WTC11 (cell line): ENCODE measurements at regions not wholly inside any gene's neighbourhood (a gene's known extent, or its start where the extent isn't known, plus 50 kb on each side); places are given as distances from the start of the nearest gene placed in this dataset.

Experiments
- ATAC-seq: fragments of 200-7000 bp; cut with Tn5 transposase; 2 replicates; pipeline ENCODE4 v1.10.0; 2021; ENCODE audit warnings: mild to moderate bottlenecking, moderate library complexity
- CTCF ChIA-PET: fragments of 300-600 bp; sonication (Branson Sonifier 250); formaldehyde crosslinking; loops from one replicate; lab custom pipeline; 2021; ENCODE audit warnings: antibody characterized with exemption; lab: Charles Lee
- POLR2A ChIA-PET: fragments of 350-600 bp; sonication (Branson Sonifier 250); formaldehyde crosslinking; loops from one replicate; lab custom pipeline; 2021; ENCODE audit warnings: antibody characterized with exemption; lab: Charles Lee
- DNase-seq: peaks from one replicate; pipeline ENCODE4 v3.0.0; 2021; ENCODE audit warnings: low spot score
- H3K27ac Mint-ChIP-seq: 2 replicates; pipeline ENCODE4 v1.8.0; 2021; ENCODE audit warnings: mixed read lengths
- H3K27me3 Mint-ChIP-seq: 2 replicates; pipeline ENCODE4 v1.8.0; 2021; ENCODE audit warnings: low read depth, mild to moderate bottlenecking, moderate library complexity, mixed read lengths
- H3K36me3 Mint-ChIP-seq: 2 replicates; pipeline ENCODE4 v1.8.0; 2021; ENCODE audit warnings: mixed read lengths
- H3K4me1 Mint-ChIP-seq: 2 replicates; pipeline ENCODE4 v1.8.0; 2022; ENCODE audit warnings: mixed read lengths
- H3K4me3 Mint-ChIP-seq: 2 replicates; pipeline ENCODE4 v1.8.0; 2021; ENCODE audit warnings: mild to moderate bottlenecking, moderate library complexity, mixed read lengths
- H3K9me3 Mint-ChIP-seq: 2 replicates; pipeline ENCODE4 v1.8.0; 2021; ENCODE audit warnings: mixed read lengths
- ELF4 ChIP-seq: sonication (generic); formaldehyde crosslinking; IDR thresholded peaks from 2 replicates; pipeline ENCODE4 v1.8.1; 2022; ENCODE audit warnings: low read depth, mild to moderate bottlenecking, moderate library complexity, missing genetic modification reagents
- ETV6 ChIP-seq: sonication (generic); formaldehyde crosslinking; IDR thresholded peaks from 2 replicates; pipeline ENCODE4 v1.8.1; 2022; ENCODE audit warnings: mild to moderate bottlenecking, missing genetic modification reagents
- FOXJ3 ChIP-seq: sonication (generic); formaldehyde crosslinking; IDR thresholded peaks from 2 replicates; pipeline ENCODE4 v1.9.0; 2021; ENCODE audit warnings: missing genetic modification reagents, mild to moderate bottlenecking, borderline replicate concordance
- SOX15 ChIP-seq: fragments of 250-450 bp; sonication (Bioruptor Pico); IDR thresholded peaks from 2 replicates; pipeline ENCODE4 v1.9.0; 2021; ENCODE audit warnings: mild to moderate bottlenecking
- TCF7 ChIP-seq: sonication (generic); formaldehyde crosslinking; IDR thresholded peaks from 2 replicates; pipeline ENCODE4 v1.8.0; 2022; ENCODE audit warnings: mild to moderate bottlenecking, low read depth, missing genetic modification reagents, moderate library complexity
- ZNF121 ChIP-seq: sonication (generic); formaldehyde crosslinking; IDR thresholded peaks from 2 replicates; pipeline ENCODE4 v1.8.0; 2023; ENCODE audit warnings: missing genetic modification reagents
- ZNF423 ChIP-seq: fragments of 250-450 bp; sonication (Bioruptor Pico); IDR thresholded peaks from 2 replicates; pipeline ENCODE4 v2.1.2; 2022; ENCODE audit warnings: mild to moderate bottlenecking, moderate library complexity
- TF ChIP-seq, protein P1 (sequence below): sonication (generic); formaldehyde crosslinking; IDR thresholded peaks from 2 replicates; pipeline ENCODE4 v1.8.0; 2022; ENCODE audit warnings: mild to moderate bottlenecking, missing genetic modification reagents

- TF ChIP-seq ELF4 (CRISPR knock-in tag) (no peak), FOXJ3 (CRISPR knock-in tag) (no peak), TCF7 (CRISPR knock-in tag) (no peak), ZNF121 (CRISPR knock-in tag) (no peak), ETV6 (CRISPR knock-in tag) (no peak), ZNF423 (CRISPR knock-in tag) (no peak), SOX15 (no peak)
Measured at GRCh38 chr5:100970646-100971255, 67.7 kb upstream of the ST8SIA4 start (continued).

DNA sequence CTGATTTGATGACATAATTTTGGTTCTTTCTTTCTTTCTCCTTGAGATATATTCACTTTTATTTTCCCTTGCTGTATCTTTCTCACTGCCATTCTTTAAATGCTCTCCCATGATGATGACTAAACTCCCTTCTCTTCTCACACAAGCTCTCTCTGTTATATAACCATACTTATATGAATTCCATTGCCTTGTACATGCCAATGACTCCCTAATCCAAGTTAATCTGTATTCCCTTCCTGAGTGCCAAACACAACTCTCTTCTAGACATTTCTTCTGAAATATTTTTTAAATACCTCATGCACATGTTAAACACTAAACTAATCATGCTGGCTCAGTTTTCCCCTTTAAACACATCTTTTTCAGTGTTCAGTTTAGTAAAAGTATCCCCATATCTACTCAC lies 62.2 kb upstream of the ST8SIA4 start:
- Mint-ChIP-seq H3K27me3 (no peaks in the 10 kb centered on the region; the same call in 1 of the 2 replicates), H3K4me3 (no peak overlapping the region), H3K27ac (no peak overlapping the region), H3K36me3 (no peaks in the 10 kb centered on the region), H3K9me3 (no peaks in the 10 kb centered on the region), H3K4me1 (no peaks in the 10 kb centered on the region)
- TF ChIP-seq FOXJ3 (CRISPR knock-in tag) (no peak), ZNF423 (CRISPR knock-in tag) (no peak)
- TF ChIP-seq, protein P1, sequence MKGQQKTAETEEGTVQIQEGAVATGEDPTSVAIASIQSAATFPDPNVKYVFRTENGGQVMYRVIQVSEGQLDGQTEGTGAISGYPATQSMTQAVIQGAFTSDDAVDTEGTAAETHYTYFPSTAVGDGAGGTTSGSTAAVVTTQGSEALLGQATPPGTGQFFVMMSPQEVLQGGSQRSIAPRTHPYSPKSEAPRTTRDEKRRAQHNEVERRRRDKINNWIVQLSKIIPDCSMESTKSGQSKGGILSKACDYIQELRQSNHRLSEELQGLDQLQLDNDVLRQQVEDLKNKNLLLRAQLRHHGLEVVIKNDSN (CRISPR knock-in tag), result no peak
- no peak for ATAC-seq
- POLR2A ChIA-PET, result no interaction called here
- DNase-seq, result no peak
- CTCF ChIA-PET, result no interaction called here
